BJ (cell line): ENCODE measurements at regions not wholly inside any gene's neighbourhood (a gene's known extent, or its start where the extent isn't known, plus 50 kb on each side); places are given as distances from the start of the nearest gene placed in this dataset.

ENCODE experiments used
- CTCF ChIA-PET: fragments of 350-600 bp; formaldehyde crosslinking; extraction: SDS; loops from one replicate; lab custom pipeline; 2021; ENCODE audit warnings: antibody characterized with exemption, inconsistent platforms; lab: Yijun Ruan, JAX
- POLR2A ChIA-PET: fragments of 300-600 bp; sonication (Branson Sonifier 250); formaldehyde crosslinking; extraction: SDS; loops from one replicate; lab custom pipeline; 2021; ENCODE audit warnings: antibody characterized with exemption; lab: Charles Lee
- DNase-seq: peaks from one replicate; pipeline ENCODE4 v3.0.0-alpha.2; 2011; ENCODE audit warnings: low read depth
- H3K27me3 ChIP-seq: 2 replicates; pipeline ENCODE4 v1.6.0; 2011; ENCODE audit warnings: low read length; ENCODE audit not compliant: control insufficient read depth, insufficient read depth
- H3K36me3 ChIP-seq: 2 replicates; pipeline ENCODE4 v1.5.1; 2011; ENCODE audit warnings: low read length; ENCODE audit not compliant: control insufficient read depth, insufficient read depth
- H3K4me3 ChIP-seq: 2 replicates; pipeline ENCODE4 v1.5.1; 2011; ENCODE audit warnings: low read depth, mild to moderate bottlenecking, control low read depth, low read length
- CTCF ChIP-seq: IDR thresholded peaks from 2 replicates; pipeline ENCODE4 v1.5.1; 2011; ENCODE audit warnings: low read depth, mild to moderate bottlenecking, control low read depth, inconsistent platforms, low read length, moderate library complexity; ENCODE audit not compliant: insufficient read depth

- ChIA-PET POLR2A (no interaction called here), CTCF (no interaction called here)
- no peaks in the 10 kb centered on the region for H3K36me3 ChIP-seq
- TF ChIP-seq CTCF = no peak
- no peak for DNase-seq
- H3K27me3 ChIP-seq = no peaks in the 10 kb centered on the region
- H3K4me3 ChIP-seq = no peak overlapping the region
Measured at GRCh38 chr9:26566141-26566540, 326.5 kb downstream of the CAAP1 start.

- Histone ChIP-seq H3K27me3 (no peaks in the 10 kb centered on the region), H3K4me3 (no peak overlapping the region), H3K36me3 (no peaks in the 10 kb centered on the region)
- TF ChIP-seq CTCF = no peak
- ChIA-PET CTCF (interaction anchor here (0.6 kb wide), 1 partner anchor 47 kb away, joined by 3 read pairs; no protein-coding TSS in a partner anchor), POLR2A (no interaction called here)
- no peak for DNase-seq
Measured at GRCh38 chr9:26565118-26565517, 327.5 kb downstream of the CAAP1 start.

- no peak overlapping the region for H3K4me3 ChIP-seq
- TF ChIP-seq CTCF = no peak
- no peak for DNase-seq
- CTCF ChIA-PET = no interaction called here
- no peaks in the 10 kb centered on the region for H3K27me3 ChIP-seq
- H3K36me3 ChIP-seq = no peaks in the 10 kb centered on the region
- POLR2A ChIA-PET = no interaction called here
Measured at GRCh38 chr9:26562338-26562737, 330.3 kb downstream of the CAAP1 start.

DNA sequence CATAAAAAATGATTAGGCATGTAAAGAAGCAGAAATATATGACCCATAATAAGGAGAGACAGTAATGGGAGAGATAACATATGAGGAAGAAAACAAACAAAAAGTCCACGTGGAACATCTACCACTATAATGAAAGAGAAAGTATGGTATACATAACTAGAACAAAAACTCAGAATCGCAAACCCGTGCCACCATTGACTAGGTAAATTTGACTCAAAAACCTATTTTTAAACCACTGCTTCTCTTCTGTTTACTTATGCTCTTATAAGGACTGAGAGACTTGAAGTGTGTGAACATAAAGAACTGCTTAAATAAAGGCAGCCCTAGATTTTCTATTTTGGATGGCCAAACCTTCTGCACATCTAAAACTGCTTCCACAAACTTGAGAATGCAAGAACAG, 330.7 kb downstream of the CAAP1 start:
- H3K4me3 ChIP-seq = no peak overlapping the region
- no peaks in the 10 kb centered on the region for H3K36me3 ChIP-seq
- POLR2A ChIA-PET = no interaction called here
- CTCF ChIA-PET = no interaction called here
- no peak for TF ChIP-seq CTCF
- no peak for DNase-seq
- H3K27me3 ChIP-seq = no peaks in the 10 kb centered on the region

DNA sequence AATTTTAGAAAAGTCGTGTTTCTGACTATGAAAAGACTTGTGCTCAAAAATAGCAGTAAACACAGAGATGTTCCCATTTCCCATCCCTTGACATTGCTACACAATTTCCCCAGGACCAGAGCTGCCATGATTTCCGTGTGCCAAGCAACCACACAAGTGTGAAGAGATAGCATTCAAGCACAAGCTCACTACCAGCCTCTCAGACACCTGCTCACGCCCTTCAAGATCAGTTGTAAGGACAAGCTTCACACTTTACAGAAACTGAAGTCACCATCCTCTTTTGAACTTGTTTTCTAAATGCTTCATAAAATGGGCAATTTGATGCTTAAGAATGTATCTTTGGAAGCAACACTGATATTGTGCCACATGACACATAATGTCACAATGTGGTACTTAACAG, 333.1 kb downstream of the CAAP1 start:
- no peak overlapping the region for H3K4me3 ChIP-seq
- no peak for DNase-seq
- no peaks in the 10 kb centered on the region for H3K27me3 ChIP-seq
- no peak for TF ChIP-seq CTCF
- ChIA-PET CTCF (no interaction called here), POLR2A (no interaction called here)
- H3K36me3 ChIP-seq = no peaks in the 10 kb centered on the region
